ENCODE measurements at regions not wholly inside any gene's neighbourhood (a gene's known extent, or its start where the extent isn't known, plus 50 kb on each side); places are given as distances from the start of the nearest gene placed in this dataset.

DNA sequence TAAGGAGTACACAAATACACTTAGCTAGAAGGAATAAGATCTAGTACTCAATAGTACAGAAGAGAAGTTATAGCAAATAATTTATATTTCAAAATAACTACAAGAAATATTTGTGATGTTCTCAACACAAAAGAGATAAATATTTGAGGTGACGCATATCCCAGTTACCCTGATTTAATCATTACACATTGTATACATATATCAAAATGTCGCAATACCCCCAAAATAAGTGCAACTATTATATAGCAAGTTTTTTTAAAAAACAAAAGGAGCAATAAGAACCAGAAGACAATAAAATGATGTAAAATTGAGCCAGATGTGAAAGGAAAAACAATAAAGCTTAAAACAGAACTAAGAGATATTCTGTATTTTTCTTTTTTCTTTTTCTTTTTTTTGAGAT is 59.3 kb upstream of the KIAA1217 start:
- TF ChIP-seq, protein P1, sequence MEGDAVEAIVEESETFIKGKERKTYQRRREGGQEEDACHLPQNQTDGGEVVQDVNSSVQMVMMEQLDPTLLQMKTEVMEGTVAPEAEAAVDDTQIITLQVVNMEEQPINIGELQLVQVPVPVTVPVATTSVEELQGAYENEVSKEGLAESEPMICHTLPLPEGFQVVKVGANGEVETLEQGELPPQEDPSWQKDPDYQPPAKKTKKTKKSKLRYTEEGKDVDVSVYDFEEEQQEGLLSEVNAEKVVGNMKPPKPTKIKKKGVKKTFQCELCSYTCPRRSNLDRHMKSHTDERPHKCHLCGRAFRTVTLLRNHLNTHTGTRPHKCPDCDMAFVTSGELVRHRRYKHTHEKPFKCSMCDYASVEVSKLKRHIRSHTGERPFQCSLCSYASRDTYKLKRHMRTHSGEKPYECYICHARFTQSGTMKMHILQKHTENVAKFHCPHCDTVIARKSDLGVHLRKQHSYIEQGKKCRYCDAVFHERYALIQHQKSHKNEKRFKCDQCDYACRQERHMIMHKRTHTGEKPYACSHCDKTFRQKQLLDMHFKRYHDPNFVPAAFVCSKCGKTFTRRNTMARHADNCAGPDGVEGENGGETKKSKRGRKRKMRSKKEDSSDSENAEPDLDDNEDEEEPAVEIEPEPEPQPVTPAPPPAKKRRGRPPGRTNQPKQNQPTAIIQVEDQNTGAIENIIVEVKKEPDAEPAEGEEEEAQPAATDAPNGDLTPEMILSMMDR (conservative IDR thresholded peaks at IDR 0.05 in 1 of 2, IDR thresholded peaks at IDR 0.05 in 1 of 2; ENCODE audit: low read depth in 1 of 2, low read length in 2 of 2): no peak
- no peak for TF ChIP-seq EZH2 (IDR thresholded peaks at IDR 0.05; ENCODE audit: low read length, missing control alignments)
